GM12874 (cell line): ENCODE measurements at regions not wholly inside any gene's neighbourhood (a gene's known extent, or its start where the extent isn't known, plus 50 kb on each side); places are given as distances from the start of the nearest gene placed in this dataset.

Experiments used
- TF ChIP-seq, protein P1 (sequence below): IDR thresholded peaks from 2 replicates; pipeline ENCODE4 v1.5.1; 2011; ENCODE audit warnings: low read depth, mild to moderate bottlenecking, control low read depth, low read length, moderate library complexity; ENCODE audit not compliant: insufficient read depth

DNA sequence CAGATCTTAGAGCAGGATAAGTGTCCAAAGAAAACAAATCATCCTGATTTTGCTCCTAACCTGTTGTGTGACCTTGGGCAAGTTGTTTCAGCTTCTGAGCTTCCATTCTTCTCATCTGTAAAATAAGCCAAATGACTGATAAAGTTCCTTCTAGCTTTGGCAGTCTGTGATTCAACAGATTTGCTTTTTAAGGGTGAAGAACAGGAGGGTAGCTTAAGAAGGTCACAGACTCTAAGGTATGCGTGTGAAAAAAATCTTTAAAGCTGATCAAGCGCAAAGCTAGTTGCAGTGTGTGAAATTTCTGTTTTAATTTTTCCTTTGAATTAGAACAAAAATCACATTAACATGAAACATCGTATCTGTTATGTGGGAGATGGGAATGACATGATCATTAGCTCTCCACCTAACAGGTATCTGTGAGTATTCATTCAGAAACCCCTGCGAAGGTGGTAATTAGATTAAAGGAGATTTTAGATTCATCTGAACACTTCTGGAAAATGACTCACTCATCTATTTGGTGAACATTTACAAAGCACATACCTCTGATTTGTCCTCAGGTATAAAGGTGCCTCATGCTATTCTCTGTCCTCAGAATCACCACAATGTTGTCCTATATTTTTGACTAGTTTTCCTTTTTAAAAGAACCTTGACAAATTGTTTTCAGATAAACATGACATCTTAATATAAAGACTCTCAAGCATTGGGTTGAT, 131.9 kb upstream of the CPM start:
- TF ChIP-seq, protein P1, sequence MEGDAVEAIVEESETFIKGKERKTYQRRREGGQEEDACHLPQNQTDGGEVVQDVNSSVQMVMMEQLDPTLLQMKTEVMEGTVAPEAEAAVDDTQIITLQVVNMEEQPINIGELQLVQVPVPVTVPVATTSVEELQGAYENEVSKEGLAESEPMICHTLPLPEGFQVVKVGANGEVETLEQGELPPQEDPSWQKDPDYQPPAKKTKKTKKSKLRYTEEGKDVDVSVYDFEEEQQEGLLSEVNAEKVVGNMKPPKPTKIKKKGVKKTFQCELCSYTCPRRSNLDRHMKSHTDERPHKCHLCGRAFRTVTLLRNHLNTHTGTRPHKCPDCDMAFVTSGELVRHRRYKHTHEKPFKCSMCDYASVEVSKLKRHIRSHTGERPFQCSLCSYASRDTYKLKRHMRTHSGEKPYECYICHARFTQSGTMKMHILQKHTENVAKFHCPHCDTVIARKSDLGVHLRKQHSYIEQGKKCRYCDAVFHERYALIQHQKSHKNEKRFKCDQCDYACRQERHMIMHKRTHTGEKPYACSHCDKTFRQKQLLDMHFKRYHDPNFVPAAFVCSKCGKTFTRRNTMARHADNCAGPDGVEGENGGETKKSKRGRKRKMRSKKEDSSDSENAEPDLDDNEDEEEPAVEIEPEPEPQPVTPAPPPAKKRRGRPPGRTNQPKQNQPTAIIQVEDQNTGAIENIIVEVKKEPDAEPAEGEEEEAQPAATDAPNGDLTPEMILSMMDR = no peak

DNA sequence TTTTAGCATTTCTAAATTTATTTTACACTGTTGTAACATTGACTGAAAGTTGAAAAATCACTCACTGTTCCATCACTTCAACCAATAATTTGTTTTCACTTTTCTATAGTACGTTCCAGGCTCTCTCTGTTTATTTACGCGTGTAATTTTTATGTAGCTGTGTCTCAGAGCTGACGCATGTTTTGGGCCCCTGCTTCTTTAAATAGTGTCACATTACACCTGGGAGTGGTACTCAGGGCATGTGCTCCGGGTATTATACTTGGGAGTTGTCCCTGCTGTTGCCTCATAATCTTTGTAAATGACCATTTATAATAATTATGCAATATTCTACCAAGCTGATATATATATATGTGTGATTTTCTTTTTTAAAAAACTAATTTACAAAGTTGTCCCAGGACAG, 132.8 kb upstream of the CPM start:
- TF ChIP-seq, protein P1 = no peak

DNA sequence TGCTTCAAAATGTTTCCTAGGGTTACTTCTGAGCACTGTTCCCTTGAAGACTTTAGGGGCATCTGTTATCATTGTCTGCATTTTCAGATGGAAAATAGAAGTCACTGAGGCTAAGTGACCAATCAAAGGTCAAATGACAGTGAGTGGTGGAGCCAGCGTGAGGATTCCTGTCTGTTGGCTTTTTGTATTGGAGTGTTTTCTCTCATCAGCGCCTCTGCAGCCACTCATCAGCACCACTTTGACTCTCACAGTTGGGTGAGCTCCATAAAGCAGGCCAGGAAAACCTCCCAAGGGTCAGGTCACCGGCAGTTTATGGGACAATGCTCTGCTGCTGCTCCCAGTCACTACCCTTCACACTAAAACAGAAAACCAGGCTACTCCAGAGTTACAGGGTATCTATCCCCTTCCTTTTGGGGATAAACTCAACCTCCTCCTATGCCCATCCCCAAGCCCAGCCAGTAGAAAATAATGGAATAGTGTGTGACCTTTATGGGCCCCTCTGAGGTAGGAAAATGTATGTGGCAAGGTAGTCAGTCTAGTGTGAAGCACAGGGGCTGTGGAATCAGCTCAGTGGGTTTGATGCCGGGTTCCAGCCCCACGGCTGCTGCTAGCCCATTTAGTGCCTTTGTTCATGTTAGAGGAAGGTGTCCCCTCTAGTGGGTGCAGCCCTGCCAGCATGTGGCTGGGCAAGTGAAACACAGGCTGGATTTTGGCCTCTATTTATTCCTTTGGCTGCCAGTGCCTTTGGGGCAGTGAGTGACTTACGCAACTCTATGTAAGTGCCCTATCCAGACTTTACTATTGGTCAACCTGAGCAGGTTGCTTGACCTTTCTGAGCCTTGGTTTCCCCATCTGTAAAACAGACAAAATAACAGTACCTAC, 133.8 kb upstream of the CPM start:
- TF ChIP-seq, protein P1 = no peak

DNA sequence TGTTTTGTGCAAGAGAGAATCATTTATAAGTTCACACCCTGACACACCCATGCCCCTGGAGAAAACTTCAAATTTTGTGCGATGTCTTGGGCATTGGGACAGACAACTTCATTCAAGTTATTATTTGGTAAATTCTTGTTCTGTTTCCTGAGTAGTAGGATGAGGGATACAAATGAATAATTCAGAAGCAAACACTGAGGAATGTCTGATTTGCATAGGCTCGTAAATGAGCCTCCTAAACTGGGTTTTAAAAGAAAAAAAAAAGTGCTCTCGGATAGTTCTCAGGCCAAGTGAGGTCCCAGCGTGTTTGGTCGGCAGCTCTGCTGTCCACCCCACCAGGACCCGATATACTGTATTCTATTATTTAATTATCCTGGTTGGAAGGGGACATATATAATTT, 134.7 kb upstream of the CPM start:
- TF ChIP-seq, protein P1 = no peak

DNA sequence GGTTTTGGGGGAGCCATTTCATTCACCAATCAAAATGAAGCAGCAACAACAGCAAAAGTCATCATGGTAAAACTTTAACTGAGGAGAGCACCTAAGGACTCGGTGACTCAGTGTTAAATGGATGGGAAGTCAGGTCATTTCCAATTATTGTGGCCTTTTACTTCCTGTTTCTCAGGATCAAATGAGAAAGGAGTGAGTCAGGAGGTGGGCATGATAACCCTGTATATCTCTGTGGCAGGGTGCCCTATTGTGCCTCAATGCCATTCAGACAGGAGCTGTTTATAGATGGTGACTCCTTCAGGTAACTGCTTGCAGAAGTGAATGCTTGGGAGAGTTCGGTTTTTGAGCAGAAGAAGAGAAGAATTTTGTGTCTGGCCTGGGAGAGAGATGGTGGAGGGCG, 135.5 kb upstream of the CPM start:
- TF ChIP-seq, protein P1 = no peak

DNA sequence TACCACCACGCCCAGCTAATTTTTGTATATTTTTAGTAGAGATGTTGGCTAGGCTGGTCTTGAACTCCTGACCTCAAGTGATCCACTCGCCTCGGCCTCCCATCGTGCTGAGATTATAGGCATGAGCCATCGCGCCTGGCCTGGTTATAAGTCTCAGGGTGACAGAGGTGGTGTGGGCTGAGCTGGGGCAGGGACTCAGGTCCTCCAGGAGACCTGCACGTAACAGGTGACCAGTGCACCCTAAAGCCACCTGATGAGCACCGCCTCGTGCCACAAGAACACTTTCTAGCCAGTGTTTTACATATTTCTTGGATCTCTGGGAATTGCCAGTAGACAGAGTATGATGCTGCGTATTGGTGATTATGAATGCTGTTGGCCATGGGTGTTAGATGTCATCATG, 136.5 kb upstream of the CPM start:
- TF ChIP-seq, protein P1 = no peak

DNA sequence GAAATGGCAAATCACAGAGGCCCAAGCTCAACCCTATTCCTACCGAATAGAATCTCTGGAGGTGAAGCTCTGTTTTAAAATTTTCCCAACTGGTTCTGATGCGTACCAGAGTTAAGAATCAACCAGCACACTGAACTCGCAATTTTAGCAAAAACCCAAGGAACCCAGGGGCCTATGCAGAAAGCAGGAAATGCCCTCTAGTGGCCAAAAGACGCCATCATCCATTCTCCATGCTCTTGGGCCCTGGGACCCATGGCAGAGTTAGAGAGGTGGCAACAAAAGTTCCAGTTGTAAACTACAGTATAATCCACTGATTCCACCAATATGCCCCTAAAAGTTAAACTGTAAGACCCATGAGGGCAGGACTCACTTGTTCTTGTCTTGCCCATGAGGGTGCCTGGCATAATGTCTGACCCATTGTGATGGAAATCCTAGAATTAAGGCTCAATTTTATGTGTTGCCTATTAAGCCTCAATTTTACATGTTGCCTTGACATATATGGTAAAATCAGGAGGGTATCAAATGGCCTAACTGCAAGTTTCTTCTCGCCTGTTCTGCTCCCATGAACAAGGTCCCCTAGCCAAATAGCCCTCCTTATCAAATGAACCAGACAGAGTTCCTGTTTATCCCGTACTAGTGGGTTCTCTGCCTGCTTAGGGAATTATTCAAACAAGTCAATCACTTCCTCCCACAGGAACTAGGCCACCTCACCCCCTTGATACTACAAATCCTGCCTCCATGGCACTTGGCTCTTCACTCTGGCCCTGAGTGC, 137.5 kb upstream of the CPM start:
- TF ChIP-seq, protein P1 = peak; percentile 86
